ENCODE measurements at regions not wholly inside any gene's neighbourhood (a gene's known extent, or its start where the extent isn't known, plus 50 kb on each side); places are given as distances from the start of the nearest gene placed in this dataset.
"Not testable (repeated sequence)": the region's sequence is repeated elsewhere in the genome, so short reads cannot be mapped to it uniquely, and the experiment has no call there.

DNA sequence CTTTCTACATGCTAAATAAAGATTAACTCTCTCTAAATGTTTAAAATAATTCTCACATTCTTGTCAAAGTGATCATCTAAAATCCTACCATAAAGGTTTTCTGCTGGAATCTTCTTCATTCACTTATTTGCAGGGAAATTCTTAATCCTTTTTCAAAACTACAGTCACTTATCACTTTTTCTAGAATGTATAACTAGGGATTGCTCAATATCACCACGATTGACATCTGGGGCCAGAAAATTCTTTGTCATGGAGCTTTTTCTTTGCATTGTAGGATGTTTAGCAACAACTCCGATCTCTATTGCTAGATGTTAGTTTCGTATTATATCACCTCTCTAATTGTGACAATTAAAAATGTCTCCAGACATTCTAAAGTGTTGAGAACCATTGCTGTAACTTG is 344.9 kb upstream of the PIK3R1 start:
- DNase-seq = no peak

DNA sequence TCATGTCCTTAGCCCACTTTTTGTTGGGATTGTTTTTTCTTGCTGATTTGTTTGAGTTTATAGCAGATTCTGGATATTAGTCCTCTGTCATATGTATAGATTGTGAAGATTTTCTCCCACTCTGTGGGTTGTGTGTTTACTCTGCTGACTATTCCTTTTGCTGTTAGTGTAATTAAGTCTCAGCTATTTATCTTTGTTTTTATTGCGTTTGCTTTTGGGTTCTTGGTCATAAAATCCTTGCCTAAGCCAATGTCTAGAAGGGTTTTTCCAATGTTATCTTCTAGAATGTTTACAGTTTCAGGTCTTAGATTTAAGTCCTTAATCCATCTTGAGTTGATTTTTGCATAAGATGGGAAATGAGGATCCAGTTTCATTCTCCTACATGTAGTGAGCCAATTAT is 351.2 kb upstream of the PIK3R1 start:
- DNase-seq = not testable (repeated sequence)

GRCh38 chr5:67858471-67859031 is 357.0 kb upstream of the PIK3R1 start:
- no peak for DNase-seq

- no peak for DNase-seq
These were observed 358.1 kb upstream of the PIK3R1 start for GRCh38 chr5:67857502-67857901.

GRCh38 chr5:67855523-67855922 is 360.0 kb upstream of the PIK3R1 start:
- DNase-seq = no peak

DNA sequence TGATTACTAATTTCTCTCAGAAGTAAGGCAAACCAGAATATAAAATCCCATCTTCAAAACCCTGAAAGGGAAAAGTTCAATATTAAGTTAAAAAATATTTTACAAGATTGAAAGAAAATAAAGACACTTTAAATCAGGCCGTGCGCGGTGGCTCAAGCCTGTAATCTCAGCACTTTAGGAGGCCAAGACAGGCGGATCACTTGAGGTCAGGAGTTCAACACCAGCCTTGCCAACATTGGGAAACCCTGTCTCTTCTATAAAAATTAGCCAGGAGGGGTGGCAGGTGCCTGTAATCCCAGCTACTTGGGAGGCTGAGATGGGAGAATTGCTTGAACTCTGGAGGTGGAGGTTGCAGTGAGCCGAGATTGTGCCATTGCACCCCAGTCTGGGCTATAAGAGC is 364.6 kb upstream of the PIK3R1 start:
- not testable (repeated sequence) for DNase-seq

- no peak for DNase-seq
These were observed 370.6 kb upstream of the PIK3R1 start for GRCh38 chr5:67844924-67845323.

DNA sequence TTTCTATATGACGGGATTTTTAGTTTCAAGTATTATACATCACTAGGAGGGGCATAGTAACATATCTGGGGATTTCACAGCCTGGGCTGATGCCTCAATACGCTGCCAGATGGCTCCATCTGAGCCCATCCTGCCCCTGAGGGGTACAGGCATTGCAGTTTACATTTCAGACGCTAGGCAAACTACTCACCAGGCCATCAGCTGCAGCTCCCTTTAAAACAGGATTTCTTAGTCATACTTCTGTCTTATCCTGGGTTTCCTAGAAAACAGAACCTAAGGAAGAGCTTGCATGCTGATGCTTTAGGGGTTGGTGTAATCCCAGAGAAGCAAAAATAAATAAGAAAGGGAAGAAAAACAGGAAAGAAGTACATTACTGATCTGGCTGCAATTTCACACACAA is 372.8 kb upstream of the PIK3R1 start:
- no peak for DNase-seq

GRCh38 chr5:67837225-67837624 is 378.3 kb upstream of the PIK3R1 start:
- not testable (repeated sequence) for DNase-seq

- DNase-seq = not testable (repeated sequence)
These were observed 379.1 kb upstream of the PIK3R1 start for GRCh38 chr5:67836496-67836895.

GRCh38 chr5:67831048-67831447 is 384.5 kb upstream of the PIK3R1 start:
- DNase-seq = no peak

DNA sequence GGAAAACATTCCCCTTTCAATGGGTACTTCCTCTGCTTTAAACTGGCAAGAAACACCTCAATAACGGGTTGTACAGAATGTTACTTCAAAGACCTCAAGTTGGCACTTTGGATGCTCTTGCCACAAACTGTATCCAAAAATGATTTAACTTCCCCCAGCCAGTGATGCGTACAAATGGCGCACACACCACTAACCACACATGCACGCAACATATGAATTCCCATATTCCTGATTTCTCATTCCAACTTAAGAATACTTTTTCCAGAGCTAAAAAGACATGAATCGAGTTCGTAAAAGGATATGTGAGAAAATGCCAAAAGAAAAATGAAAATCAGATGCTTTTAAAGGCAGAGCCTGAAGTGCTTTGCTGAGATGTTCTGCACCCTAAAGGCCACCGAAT is 388.0 kb upstream of the PIK3R1 start:
- no peak for DNase-seq

DNA sequence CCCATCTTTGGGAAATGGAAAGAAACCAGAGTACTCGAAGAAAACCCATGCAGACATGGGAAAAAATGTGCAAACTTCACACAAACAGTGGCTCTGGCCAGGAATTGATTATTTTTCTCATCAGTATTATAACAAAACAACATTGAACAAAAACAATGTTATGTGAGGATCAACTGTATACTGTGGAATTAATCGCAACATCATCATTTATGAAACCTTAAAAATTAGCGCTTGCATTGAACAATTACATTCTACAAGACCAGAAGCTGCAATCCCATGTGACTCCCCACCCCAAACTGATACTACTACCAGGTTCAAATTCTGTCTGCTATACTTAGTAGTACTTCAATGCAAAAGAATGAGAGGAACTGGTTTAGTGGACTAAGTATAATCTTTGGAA is 390.7 kb upstream of the PIK3R1 start:
- DNase-seq = no peak

DNA sequence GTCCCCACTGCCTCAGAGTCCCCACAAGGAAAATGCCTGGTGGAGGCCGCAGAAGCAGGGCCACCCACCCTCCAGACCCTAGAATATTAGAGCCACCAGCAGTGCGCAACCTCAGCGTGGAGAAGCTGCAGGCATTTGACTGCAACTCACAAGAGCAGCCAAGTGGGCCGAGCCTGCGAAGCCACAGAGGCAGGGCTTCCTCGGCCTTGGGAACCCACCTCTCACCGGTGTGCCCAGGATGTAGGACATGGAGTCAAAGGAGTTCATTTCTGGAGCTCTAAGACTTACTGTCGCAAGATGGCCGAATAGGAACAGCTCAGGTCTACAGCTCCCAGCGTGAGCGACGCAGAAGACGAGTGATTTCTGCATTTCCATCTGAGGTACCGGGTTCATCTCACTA is 397.9 kb upstream of the PIK3R1 start:
- DNase-seq = no peak

GRCh38 chr5:67816456-67816855 is 399.1 kb upstream of the PIK3R1 start:
- DNase-seq = no peak

GRCh38 chr5:67815455-67816391 is 399.8 kb upstream of the PIK3R1 start:
- no peak for DNase-seq

- DNase-seq = no peak
These were observed 400.8 kb upstream of the PIK3R1 start for GRCh38 chr5:67814569-67815311.

GRCh38 chr5:67813877-67814539 is 401.5 kb upstream of the PIK3R1 start:
- no peak for DNase-seq

GRCh38 chr5:67809589-67809988 is 406.0 kb upstream of the PIK3R1 start:
- no peak for DNase-seq

- DNase-seq = no peak
These were observed 407.2 kb upstream of the PIK3R1 start for GRCh38 chr5:67808340-67808739.

- no peak for DNase-seq
These were observed 408.1 kb upstream of the PIK3R1 start for GRCh38 chr5:67807439-67807888.

GRCh38 chr5:67806654-67807438 is 408.7 kb upstream of the PIK3R1 start:
- DNase-seq = no peak
